NOMO-1 (cell line): ENCODE measurements at regions not wholly inside any gene's neighbourhood (a gene's known extent, or its start where the extent isn't known, plus 50 kb on each side); places are given as distances from the start of the nearest gene placed in this dataset.

Experiments
- DNase-seq, 2 experiments: peaks; one replicate each; lab custom pipeline; 2025; ENCODE audit not compliant: unreplicated experiment in 2 of 2; lab: John Stamatoyannopoulos, UW

GRCh38 chr9:82208741-82209450, 220.3 kb downstream of the SPATA31D1 start:
- no peak for DNase-seq

GRCh38 chr9:82209797-82210470, 221.4 kb downstream of the SPATA31D1 start:
- DNase-seq: no peak

DNA sequence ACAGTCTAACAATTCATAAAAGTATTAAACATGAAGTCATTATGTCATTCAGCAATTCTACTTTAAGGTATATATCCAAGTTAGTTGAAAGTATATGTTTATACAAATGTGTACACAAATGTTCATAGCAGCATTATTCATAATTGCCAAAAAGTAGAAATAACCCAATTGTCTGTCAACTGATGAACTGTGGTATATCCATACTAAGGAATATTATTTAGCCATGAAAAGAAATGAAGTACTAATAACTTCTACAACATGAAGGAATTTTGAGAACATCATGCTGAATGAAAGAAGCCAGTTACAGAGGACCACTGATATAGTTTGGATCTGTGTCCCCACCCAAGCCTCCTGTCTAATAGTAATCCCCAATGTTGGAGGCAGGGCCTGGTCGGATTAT, 224.3 kb downstream of the SPATA31D1 start:
- no peak for DNase-seq

GRCh38 chr9:82216435-82216834, 227.9 kb downstream of the SPATA31D1 start:
- no peak for DNase-seq

DNA sequence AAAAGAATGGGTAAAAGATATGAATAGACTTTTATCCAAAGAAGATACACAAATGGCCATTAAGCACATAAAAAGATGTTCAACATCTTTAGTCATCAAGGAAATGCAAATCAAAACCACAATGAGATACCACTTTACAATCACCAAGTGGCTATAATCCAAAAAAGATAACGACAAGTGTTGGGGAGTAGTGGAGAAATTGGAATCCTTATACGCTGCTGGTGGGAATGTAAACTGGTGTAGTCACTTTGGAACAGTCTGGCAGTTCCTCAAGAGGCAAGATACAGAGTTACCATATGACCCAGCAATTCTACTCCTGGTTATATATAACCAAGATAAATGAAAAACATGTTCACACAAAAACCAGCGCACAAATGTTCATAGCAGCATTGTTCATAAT, 234.9 kb downstream of the SPATA31D1 start:
- no peak for DNase-seq

DNA sequence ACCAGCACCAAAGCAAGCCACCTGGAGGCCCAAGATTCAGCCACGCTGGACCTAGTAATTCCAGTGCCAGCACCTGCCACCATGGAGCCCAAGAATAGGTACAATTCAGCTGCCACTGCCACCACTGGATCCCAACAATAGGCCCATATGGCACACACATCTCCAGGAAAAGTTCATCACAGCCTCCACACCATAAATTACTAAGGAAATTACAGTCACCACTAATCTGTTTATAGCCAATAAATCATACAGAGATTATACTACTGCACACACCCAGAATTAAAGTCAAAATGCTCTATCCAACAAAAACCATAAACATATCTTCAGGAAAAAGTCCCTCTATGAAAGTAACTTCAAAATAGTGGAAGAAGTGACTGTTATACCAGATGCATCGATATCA, 242.8 kb downstream of the SPATA31D1 start:
- DNase-seq: no peak

DNA sequence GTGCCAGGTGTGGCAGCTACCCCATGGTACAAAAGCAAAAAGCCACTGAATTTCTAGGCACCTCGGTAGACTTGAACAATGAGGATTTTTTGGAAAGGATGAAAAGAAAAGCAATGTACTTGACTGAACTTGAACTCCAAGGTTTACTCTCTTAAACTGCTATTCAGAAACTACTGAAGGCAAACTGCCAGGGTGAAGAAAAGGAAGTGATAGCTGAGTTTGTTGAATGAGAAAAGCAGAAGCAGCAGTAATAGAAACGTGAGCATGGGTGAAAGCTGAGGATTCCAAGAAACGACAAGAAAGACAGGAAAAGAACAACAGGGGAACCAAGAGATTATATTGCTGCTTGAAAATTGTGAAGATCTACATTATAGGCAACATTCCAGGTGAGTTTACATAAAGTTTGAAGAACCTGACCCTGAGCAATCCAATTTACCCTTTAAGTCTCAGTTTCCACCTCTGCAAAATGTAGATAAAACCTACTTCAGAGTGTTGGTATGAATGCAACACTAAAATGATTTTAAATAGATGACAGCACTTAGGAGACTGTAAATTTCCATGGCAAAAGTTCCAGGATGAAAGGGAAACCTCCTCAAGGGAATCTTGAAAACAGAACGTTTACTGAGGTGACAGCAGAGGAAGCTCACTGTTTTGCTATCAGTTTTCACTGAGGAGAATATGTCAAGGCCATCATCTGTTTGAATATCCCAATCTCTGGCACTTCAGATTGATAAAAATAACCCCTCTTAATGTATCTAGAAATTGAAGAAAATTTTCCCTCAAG, 245.8 kb downstream of the SPATA31D1 start:
- DNase-seq: no peak

DNA sequence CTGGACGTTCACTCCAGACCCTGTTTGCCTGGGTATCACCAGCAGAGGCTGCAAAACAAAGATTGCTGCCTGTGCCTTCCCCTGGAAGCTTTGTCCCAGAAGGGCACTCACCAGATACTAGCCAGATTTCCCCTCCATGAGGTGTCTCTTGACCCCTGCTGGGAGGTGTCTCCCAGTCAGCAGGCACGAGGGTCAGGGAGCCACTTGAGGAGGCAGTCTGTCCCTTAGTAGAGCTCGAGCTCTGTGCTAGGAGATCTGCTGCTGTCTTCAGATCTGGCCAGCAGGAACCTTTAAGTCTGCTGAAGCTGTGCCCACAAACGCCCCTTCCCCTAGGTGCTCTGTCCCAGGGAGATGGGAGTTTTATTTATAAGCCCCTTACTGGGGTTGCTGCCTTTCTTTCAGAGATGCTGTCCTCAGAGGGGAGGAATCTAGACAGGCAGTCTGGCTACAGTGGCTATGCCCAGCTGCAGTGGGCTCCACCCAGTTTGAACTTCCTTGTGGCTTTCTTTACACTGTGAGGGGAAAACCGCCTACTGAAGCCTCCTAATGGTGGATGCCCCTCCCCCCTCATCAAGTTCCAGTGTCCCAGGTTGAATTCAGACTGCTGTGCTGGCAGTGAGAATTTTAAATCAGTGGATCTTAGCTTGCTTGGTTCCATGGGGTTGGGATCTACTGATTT, 253.9 kb downstream of the SPATA31D1 start:
- no peak for DNase-seq

DNA sequence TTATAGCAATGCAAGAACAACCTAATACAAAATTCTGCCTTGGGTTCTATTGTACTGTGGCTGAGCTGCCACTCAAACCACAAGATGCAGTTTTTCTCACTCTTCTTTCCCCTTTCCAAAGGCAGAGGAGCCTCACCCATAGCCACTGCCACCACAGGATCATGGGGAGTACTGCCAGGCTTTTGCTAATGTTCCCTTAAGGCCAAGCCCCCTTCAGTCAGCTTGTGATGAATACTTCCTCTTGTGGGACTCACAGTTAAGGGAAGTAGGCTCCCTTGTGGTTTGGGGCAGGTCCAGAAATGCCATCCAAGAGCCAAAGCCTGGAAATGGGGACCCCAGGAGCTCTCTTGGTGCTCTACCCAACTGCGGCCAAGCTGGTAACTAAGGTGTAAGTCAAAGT, 258.7 kb downstream of the SPATA31D1 start:
- DNase-seq: no peak

- DNase-seq: no peak
These were observed 263.5 kb downstream of the SPATA31D1 start for GRCh38 chr9:82252116-82252515.

GRCh38 chr9:82254646-82255367, 266.2 kb downstream of the SPATA31D1 start:
- DNase-seq: no peak

DNA sequence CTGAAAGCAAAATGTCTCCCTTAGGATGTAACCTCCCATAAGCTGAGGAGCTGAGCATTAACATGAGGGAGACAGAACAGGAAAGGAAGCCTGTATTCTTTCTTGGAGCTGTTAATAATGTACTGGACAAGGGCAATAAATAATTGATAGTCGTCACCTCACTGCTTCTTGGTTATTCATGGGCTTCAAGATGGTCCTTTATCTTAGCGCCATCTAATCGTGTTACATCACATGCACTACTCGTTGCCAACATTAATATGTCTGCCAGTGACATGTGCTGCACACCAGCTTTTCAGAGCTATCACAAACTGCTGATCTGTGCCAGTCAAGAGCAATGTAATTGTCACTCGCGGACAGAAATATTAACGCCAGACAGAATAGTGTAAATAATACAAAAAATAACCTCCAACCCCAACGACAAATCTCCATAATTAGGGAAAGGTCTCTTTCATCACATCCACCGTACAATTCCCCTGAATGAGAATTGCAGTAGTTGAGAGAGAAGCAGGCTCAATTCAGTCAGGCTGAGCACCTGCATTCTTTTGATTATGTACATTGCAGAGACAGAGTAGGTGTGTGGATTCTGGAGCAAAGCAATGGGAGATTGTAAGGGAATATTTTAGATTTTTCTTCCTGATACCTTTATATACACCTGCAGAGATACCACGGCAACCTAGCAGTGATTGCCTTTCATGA, 267.1 kb downstream of the SPATA31D1 start:
- no peak for DNase-seq

- DNase-seq: no peak
These were observed 272.1 kb downstream of the SPATA31D1 start for GRCh38 chr9:82260691-82261090.

GRCh38 chr9:82263619-82264018, 275.0 kb downstream of the SPATA31D1 start:
- no peak for DNase-seq

DNA sequence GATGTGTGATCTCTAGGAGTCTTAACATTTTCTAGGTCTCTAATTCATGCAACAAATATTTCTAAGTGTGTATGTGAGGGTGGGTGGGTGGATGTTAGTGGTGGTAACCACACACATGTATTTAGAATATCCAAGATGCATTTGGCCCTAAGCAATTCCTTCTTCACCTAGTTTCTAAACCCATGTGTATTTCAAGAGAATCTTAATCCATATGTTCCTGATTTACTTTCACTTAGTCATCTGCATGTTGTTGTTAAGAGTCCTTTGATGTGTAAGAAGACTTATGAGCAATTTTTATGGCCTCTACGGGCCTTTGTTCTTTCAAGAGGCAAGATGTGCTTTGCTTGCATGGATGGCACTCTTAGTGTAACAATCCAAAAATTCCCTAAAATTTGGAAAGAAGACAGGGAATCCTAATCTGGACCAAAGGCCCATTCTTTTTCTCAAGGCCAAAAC, 282.6 kb downstream of the SPATA31D1 start:
- no peak for DNase-seq

DNA sequence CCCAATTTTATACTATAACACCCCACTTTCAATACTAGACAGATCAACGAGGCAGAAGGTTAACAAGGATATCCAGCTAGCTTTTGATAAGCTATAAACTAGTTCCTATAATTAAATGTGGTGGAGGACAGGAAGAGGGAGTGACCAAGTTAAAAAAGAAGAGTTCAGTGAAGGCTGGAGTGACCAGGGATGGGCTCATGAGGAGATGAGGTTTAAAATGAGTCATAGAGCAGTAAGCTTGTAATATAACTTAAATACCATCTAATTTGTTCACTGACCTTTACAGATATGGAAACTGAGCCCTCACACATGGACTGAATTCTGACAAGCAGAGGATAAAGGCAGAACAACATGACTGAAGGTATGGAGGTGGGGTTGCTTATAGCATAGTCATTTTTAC, 284.5 kb downstream of the SPATA31D1 start:
- no peak for DNase-seq

- no peak for DNase-seq
These were observed 286.8 kb downstream of the SPATA31D1 start for GRCh38 chr9:82275258-82275927.

- DNase-seq: no peak
These were observed 292.5 kb downstream of the SPATA31D1 start for GRCh38 chr9:82281066-82281465.

- DNase-seq: no peak
These were observed 296.2 kb downstream of the SPATA31D1 start for GRCh38 chr9:82284758-82285157.
